Aorta (tissue), 5 donors: ENCODE measurements at regions not wholly inside any gene's neighbourhood (a gene's known extent, or its start where the extent isn't known, plus 50 kb on each side); places are given as distances from the start of the nearest gene placed in this dataset.

Experiments used
- ATAC-seq: fragments of 200-7000 bp; cut with Tn5 transposase; one replicate; pipeline ENCODE4 v1.9.1; 2022; ENCODE audit warnings: moderate library complexity; ENCODE audit not compliant: low FRiP score
- DNase-seq, 2 donors: peaks; one replicate each; pipeline ENCODE4 v3.0.0-alpha.2; 2020
- H3K27ac ChIP-seq, 2 donors: one replicate each; pipeline ENCODE4 v1.5.1; 2013; ENCODE audit warnings: low read length in 2 of 2, mild to moderate bottlenecking in 2 of 2, moderate library complexity in 2 of 2, control low read depth in 1 of 2, inconsistent platforms in 1 of 2, low read depth in 1 of 2
- H3K27me3 ChIP-seq, 2 donors: one replicate each; pipeline ENCODE4 v1.6.1; 2013; ENCODE audit warnings: control low read depth in 1 of 2, low read length in 1 of 2, mild to moderate bottlenecking in 1 of 2, moderate library complexity in 1 of 2; ENCODE audit not compliant: insufficient read depth in 2 of 2, control insufficient read depth in 1 of 2
- H3K36me3 ChIP-seq, 2 donors: one replicate each; pipeline ENCODE4 v1.6.1; 2013; ENCODE audit warnings: control low read depth in 1 of 2, low read length in 1 of 2, mild to moderate bottlenecking in 1 of 2; ENCODE audit not compliant: insufficient read depth in 2 of 2, control insufficient read depth in 1 of 2
- H3K4me1 ChIP-seq, 2 donors: one replicate each; pipeline ENCODE4 v1.6.1; 2013; ENCODE audit warnings: low read length in 2 of 2, control low read depth in 1 of 2, mild to moderate bottlenecking in 1 of 2, moderate library complexity in 1 of 2; ENCODE audit not compliant: insufficient read depth in 2 of 2, control insufficient read depth in 1 of 2
- H3K4me3 ChIP-seq, 2 donors: one replicate each; pipeline ENCODE4 v1.5.1; 2013; ENCODE audit warnings: low read length in 2 of 2, control low read depth in 1 of 2, mild to moderate bottlenecking in 1 of 2
- H3K9me3 ChIP-seq: one replicate; pipeline ENCODE4 v1.6.1; 2013; ENCODE audit warnings: mild to moderate bottlenecking, low read length; ENCODE audit not compliant: control insufficient read depth
- WGBS, 2 donors: extraction: QIAGEN DNeasy Blood & Tissue Kit; methylation state at CpG; one replicate each; pipeline ENCODE4 v1.1.7; 2013; 5-methylcytosine and 5-hydroxymethylcytosine counted together
- intact Hi-C, 2 donors: fragments of 100-400 bp; cut with DNase I; formaldehyde crosslinking; loops; one replicate each; pipeline versions ENCODE4 v1.14.2 to v1.15.0; 2022
- donor health status: healthy with polysubstance abuse.
- donor health status: Bipolar disorder and iron deficiency.
- donor health status: DM: no; HTN: no; CAD: no.
- donor health status: DM: no; HTN: no; CAD: no.
- donor health status: DM: yes; HTN: yes; CAD: no.

- Histone ChIP-seq H3K27me3 (no peaks in the 10 kb centered on the region), H3K36me3 (no peaks in the 10 kb centered on the region)
Measured at GRCh38 chr12:114477989-114478395, 72.0 kb upstream of the TBX5 start.

GRCh38 chr12:114476159-114476558 lies 70.2 kb upstream of the TBX5 start:
- 37 to 39% methylated on average over 2 of the region's 2 CpGs for WGBS, 2 donors
- no peaks in the 10 kb centered on the region for H3K27me3 ChIP-seq
- intact Hi-C loops = loop anchor here (1.0 to 10.0 kb wide), 2 partner anchors 310 to 311 kb away; no protein-coding TSS in a partner anchor
- DNase-seq (no peak), ATAC-seq (no peak)
- no peaks in the 10 kb centered on the region for H3K36me3 ChIP-seq
- no peak overlapping the region for H3K4me3 ChIP-seq
- H3K9me3 ChIP-seq = peaks cover 1% of the 10 kb centered on the region
- H3K4me1 ChIP-seq = no peaks in the 10 kb centered on the region
- no peak overlapping the region for H3K27ac ChIP-seq

More at GRCh38 chr12:114477989-114478395, 72.0 kb upstream of the TBX5 start:
- ATAC-seq (no peak), DNase-seq (no peak)
- Histone ChIP-seq H3K27ac (no peak overlapping the region), H3K9me3 (no peaks in the 10 kb centered on the region), H3K4me3 (no peak overlapping the region), H3K4me1 (no peaks in the 10 kb centered on the region)
- intact Hi-C loops = loop anchor here in 1 of 2 donors (10.0 kb wide), 1 partner anchor 313 kb away; no protein-coding TSS in a partner anchor
- 5 to 8% methylated on average over 5 of the region's 5 CpGs for WGBS, 2 donors

GRCh38 chr12:114473717-114474116 lies 67.8 kb upstream of the TBX5 start:
- Histone ChIP-seq H3K27ac (no peak overlapping the region), H3K4me1 (no peaks in the 10 kb centered on the region), H3K4me3 (no peak overlapping the region), H3K27me3 (no peaks in the 10 kb centered on the region), H3K9me3 (peaks cover 1% of the 10 kb centered on the region), H3K36me3 (no peaks in the 10 kb centered on the region)
- no peak for ATAC-seq
- intact Hi-C loops = loop anchor here in 1 of 2 donors (10.0 kb wide), 1 partner anchor 309 kb away; no protein-coding TSS in a partner anchor
- DNase-seq = no peak
- 70 to 74% methylated on average over 3 of the region's 3 CpGs for WGBS, 2 donors

GRCh38 chr12:114473018-114473417 lies 67.1 kb upstream of the TBX5 start:
- no peaks in the 10 kb centered on the region for H3K27me3 ChIP-seq
- DNase-seq (no peak), ATAC-seq (no peak)
- intact Hi-C loops = loop anchor here in 1 of 2 donors (10.0 kb wide), 1 partner anchor 308 kb away; no protein-coding TSS in a partner anchor
- H3K27ac ChIP-seq = no peak overlapping the region
- peaks cover 1% of the 10 kb centered on the region for H3K9me3 ChIP-seq
- no peaks in the 10 kb centered on the region for H3K36me3 ChIP-seq
- no peaks in the 10 kb centered on the region for H3K4me1 ChIP-seq
- no peak overlapping the region for H3K4me3 ChIP-seq
- 82 to 84% methylated on average over 2 of the region's 2 CpGs for WGBS, 2 donors

GRCh38 chr12:114457620-114458019 lies 51.7 kb upstream of the TBX5 start:
- intact Hi-C loops = no loop called here
- Histone ChIP-seq H3K4me3 (no peak overlapping the region), H3K27ac (no peak overlapping the region), H3K36me3 (no peaks in the 10 kb centered on the region), H3K9me3 (no peaks in the 10 kb centered on the region), H3K27me3 (peaks cover 0 to 2% of the 10 kb centered on the region in 2 donors), H3K4me1 (no peaks in the 10 kb centered on the region)
- WGBS, 2 donors = 16 to 20% methylated on average over 4 of the region's 4 CpGs
- DNase-seq = no peak
- ATAC-seq = no peak
